GM12864 (cell line): ENCODE measurements at regions not wholly inside any gene's neighbourhood (a gene's known extent, or its start where the extent isn't known, plus 50 kb on each side); places are given as distances from the start of the nearest gene placed in this dataset.

Experiments used
- DNase-seq: peaks from one replicate; pipeline ENCODE4 v3.0.0-alpha.2; 2011; ENCODE audit warnings: low read depth
- H3K4me3 ChIP-seq: 2 replicates; pipeline ENCODE4 v1.5.1; 2011; ENCODE audit warnings: mild to moderate bottlenecking, low read depth, low read length, control low read depth
- CTCF ChIP-seq: IDR thresholded peaks from 2 replicates; pipeline ENCODE4 v1.5.1; 2011; ENCODE audit warnings: low read depth, mild to moderate bottlenecking, moderate library complexity, low read length, control low read depth, inconsistent platforms; ENCODE audit errors: missing control alignments

GRCh38 chr12:125492354-125493270 is 427.4 kb downstream of the AACS start:
- no peak for TF ChIP-seq CTCF
- H3K4me3 ChIP-seq = no peak overlapping the region
- DNase-seq = no peak

GRCh38 chr12:125493704-125494308 is 428.6 kb downstream of the AACS start:
- TF ChIP-seq CTCF = no peak
- no peak for DNase-seq
- H3K4me3 ChIP-seq = no peak overlapping the region

DNA sequence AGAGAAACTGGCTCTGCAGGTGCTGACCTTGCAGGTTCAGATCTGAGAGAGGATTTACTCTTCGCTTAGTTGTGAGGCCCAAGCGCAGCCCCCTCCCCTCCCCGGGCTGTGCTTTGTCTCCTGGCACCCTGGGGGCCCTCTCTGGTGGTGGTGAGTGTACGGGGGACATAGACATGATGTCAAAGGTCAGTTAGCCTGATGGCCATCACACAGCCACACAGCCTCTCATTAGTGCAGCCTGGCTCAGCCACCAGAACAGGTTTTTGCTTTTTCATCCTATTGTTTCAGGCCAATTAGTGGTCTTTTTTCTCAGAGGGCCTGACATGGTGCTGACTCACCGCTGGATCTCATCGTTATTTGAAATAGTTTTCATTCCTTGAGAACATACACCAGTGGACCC is 437.9 kb downstream of the AACS start:
- H3K4me3 ChIP-seq = no peak overlapping the region
- no peak for DNase-seq
- no peak for TF ChIP-seq CTCF

DNA sequence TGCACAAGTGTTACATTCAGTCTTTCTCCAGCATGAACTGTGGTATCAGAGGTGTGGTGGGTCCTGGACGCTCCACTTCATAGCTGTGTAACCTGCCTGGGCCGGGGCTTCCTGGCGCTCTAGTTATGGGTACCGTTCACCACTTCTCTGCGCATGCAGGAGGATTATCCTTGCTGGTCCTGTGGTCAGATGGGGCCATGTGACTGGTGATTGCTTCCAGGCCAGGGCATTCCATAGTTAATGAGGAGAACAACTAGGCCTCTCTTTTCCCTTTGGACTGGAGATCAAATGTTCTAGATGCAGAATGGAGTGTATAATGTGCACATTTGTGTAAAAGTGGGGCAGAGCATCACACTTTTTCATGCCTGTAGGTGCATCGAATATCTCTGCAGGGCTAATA is 444.0 kb downstream of the AACS start:
- H3K4me3 ChIP-seq = no peak overlapping the region
- TF ChIP-seq CTCF = no peak
- DNase-seq = no peak

DNA sequence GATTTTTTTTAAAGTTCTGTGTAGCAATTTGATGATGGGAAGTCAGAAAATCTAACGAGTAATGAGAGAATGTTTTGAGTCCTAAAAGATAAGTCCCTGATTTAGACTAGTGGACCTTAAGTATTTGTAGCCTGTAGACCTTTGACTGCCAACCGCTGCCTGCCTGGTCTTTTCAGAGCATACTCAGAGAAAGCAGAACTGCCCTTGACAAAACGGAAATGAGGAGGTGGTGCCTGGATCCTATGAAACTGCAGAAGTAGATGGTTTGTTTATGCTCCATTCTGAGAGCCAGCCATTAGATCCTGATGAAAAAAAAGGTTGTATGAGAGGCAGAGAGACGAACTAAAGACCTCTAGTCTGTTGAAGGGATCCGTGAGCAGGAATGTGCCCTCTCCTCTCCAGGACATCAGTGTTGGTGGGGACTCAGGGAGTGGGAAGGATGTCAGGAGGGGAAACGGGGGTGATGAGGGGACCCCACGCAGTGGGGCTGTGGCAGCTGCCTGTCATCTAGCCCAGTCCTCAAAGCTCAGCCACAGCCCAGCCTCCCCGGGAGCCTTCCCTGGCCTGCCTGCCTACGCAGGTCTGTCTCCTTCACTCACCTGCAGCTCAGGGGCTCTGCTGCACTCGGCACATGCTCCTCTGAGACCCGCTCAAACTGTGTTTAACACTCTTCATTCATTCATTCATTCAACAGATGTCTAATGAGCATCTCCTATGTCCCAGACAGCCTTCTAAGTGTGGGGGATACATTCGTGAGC is 447.5 kb downstream of the AACS start:
- DNase-seq = no peak
- H3K4me3 ChIP-seq = no peak overlapping the region
- TF ChIP-seq CTCF = no peak

DNA sequence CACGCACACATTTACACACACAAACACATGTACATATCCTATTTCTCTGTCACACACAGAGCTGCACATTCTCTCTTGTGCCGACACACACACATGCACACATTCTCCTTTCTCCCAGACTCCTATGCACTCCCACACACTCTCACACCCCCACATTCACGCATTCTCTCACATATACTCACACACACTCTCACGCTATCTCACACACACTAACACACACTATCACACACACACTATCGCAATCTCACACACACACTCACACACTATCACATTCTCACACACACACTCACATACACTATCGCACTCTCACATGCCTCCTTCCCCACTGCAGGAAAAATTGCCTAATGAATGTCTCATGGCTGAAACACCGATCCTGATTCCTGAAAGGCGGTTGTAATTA is 450.7 kb downstream of the AACS start:
- no peak for DNase-seq
- no peak overlapping the region for H3K4me3 ChIP-seq
- TF ChIP-seq CTCF = no peak
